ENCODE measurements at regions not wholly inside any gene's neighbourhood (a gene's known extent, or its start where the extent isn't known, plus 50 kb on each side); places are given as distances from the start of the nearest gene placed in this dataset.

DNA sequence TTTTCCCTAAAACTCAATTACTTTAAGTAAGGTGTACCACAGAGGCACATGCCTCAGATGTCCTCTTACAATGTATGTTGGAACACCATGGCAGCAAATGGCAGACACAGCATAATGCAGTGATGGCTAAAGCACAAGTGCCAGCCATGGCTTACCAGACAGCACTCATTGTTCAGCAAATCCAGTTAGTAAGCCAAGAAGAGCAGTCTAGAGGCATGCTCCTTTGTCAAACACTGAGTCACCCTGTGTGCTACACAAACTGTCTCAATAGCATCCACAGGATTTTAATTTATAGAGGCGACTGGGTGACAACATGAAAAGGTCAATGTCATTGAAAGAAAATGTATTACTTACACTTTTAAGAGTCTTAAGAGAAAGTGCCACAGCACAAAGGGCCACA is 140.6 kb downstream of the KCNA4 start:
- H3K27ac ChIP-seq (ENCODE audit: low read depth in 2 of 2, low read length in 2 of 2), result no peak overlapping the region
- H3K36me3 ChIP-seq (ENCODE audit: control insufficient read depth in 2 of 3, insufficient read depth in 3 of 3, low read length in 3 of 3), result no peaks in the 10 kb centered on the region
- H3K9me3 ChIP-seq (ENCODE audit: control insufficient read depth in 2 of 3, insufficient read depth in 1 of 3, low read length in 3 of 3), result no peaks in the 10 kb centered on the region
- no peak overlapping the region for H3K4me3 ChIP-seq (ENCODE audit: low read length in 3 of 3)
- DNase-seq (no peak), FAIRE-seq (no peak)
- H3K4me1 ChIP-seq (ENCODE audit: control insufficient read depth in 2 of 3, insufficient read depth in 2 of 3, low read depth in 1 of 3, low read length in 3 of 3), result no peaks in the 10 kb centered on the region
- H3K9ac ChIP-seq (ENCODE audit: low read length in 3 of 3), result no peak overlapping the region
- H3K27me3 ChIP-seq (ENCODE audit: control insufficient read depth, insufficient read depth, low read length), result no peaks in the 10 kb centered on the region
- intact Hi-C loops (cut with DNase I), result no loop called here
- TF ChIP-seq CTCF (IDR thresholded peaks at IDR 0.05; ENCODE audit: borderline replicate concordance, extremely low read depth, insufficient read depth), result no peak

- no peaks in the 10 kb centered on the region for H3K36me3 ChIP-seq (ENCODE audit: control insufficient read depth in 2 of 3, insufficient read depth in 3 of 3, low read length in 3 of 3)
- FAIRE-seq (no peak), DNase-seq (no peak)
- H3K9me3 ChIP-seq (ENCODE audit: control insufficient read depth in 2 of 3, insufficient read depth in 1 of 3, low read length in 3 of 3), result no peaks in the 10 kb centered on the region
- no peak overlapping the region for H3K9ac ChIP-seq (ENCODE audit: low read length in 3 of 3)
- TF ChIP-seq CTCF (IDR thresholded peaks at IDR 0.05; ENCODE audit: borderline replicate concordance, extremely low read depth, insufficient read depth), result no peak
- H3K27me3 ChIP-seq (ENCODE audit: control insufficient read depth, insufficient read depth, low read length), result no peaks in the 10 kb centered on the region
- intact Hi-C loops (cut with DNase I), result no loop called here
- H3K4me1 ChIP-seq (ENCODE audit: control insufficient read depth in 2 of 3, insufficient read depth in 2 of 3, low read depth in 1 of 3, low read length in 3 of 3), result no peaks in the 10 kb centered on the region
- no peak overlapping the region for H3K27ac ChIP-seq (ENCODE audit: low read depth in 2 of 2, low read length in 2 of 2)
- H3K4me3 ChIP-seq (ENCODE audit: low read length in 3 of 3), result no peak overlapping the region
These were observed 169.6 kb downstream of the KCNA4 start for GRCh38 chr11:29847219-29847618.

DNA sequence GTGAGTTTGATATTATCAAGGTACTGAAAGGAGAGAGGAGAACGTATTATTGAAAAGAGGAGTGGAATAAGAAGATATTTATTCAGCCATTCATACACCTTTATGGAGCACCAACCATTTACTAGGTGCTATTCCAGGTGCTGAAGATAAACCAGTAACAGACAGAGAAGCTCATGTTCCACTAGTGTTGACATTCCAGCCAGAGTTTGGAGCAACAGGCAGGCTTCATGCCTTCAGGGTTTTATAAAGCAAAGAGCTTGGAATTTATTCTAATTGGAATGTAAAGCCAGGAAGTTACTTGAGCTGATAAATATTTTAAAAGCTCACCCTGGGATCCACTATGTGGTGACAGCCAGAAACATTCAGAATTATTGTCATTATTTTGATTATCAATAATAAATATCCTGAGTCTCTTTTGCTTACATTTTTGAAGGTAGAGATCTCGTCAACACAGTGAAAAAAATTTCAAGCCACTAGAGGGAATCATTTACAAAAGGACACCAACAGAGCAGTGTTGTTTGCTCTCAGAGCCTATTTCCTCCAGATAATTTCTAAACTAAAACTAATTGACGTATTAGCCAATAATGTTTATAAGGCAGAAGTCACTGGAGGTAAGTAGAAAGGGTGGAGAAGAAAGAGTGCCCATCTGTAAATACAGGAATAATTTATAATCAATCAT is 172.0 kb downstream of the KCNA4 start:
- no peak for FAIRE-seq
- intact Hi-C loops (cut with DNase I), result no loop called here
- no peak for DNase-seq

More for the DNA sequence above, 172.0 kb downstream of the KCNA4 start:
- Histone ChIP-seq H3K36me3 (ENCODE audit: control insufficient read depth in 2 of 3, insufficient read depth in 3 of 3, low read length in 3 of 3) (no peaks in the 10 kb centered on the region), H3K4me1 (ENCODE audit: control insufficient read depth in 2 of 3, insufficient read depth in 2 of 3, low read depth in 1 of 3, low read length in 3 of 3) (no peaks in the 10 kb centered on the region), H3K9ac (ENCODE audit: low read length in 3 of 3) (no peak overlapping the region), H3K9me3 (ENCODE audit: control insufficient read depth in 2 of 3, insufficient read depth in 1 of 3, low read length in 3 of 3) (no peaks in the 10 kb centered on the region), H3K27me3 (ENCODE audit: control insufficient read depth, insufficient read depth, low read length) (no peaks in the 10 kb centered on the region), H3K27ac (ENCODE audit: low read depth in 2 of 2, low read length in 2 of 2) (no peak overlapping the region), H3K4me3 (ENCODE audit: low read length in 3 of 3) (no peak overlapping the region)
- no peak for TF ChIP-seq CTCF (IDR thresholded peaks at IDR 0.05; ENCODE audit: borderline replicate concordance, extremely low read depth, insufficient read depth)

Data from kidney (tissue), 13 donors.